Brain microvascular endothelial cell (primary cell): ENCODE measurements at regions not wholly inside any gene's neighbourhood (a gene's known extent, or its start where the extent isn't known, plus 50 kb on each side); places are given as distances from the start of the nearest gene placed in this dataset.

Experiments
- DNase-seq: peaks from one replicate; pipeline ENCODE4 v3.0.0-alpha.2; 2020
- H3K27ac ChIP-seq: fragments of 250-450 bp; sonication (Bioruptor Pico); 2 replicates; pipeline ENCODE4 v1.5.1; 2020; ENCODE audit warnings: mild to moderate bottlenecking, moderate library complexity
- H3K27me3 ChIP-seq: fragments of 250-450 bp; sonication (Bioruptor Pico); replicated peaks from 2 replicates; pipeline ENCODE4 v1.5.1; 2020; ENCODE audit warnings: mild to moderate bottlenecking
- H3K36me3 ChIP-seq: fragments of 250-450 bp; sonication (Bioruptor Pico); replicated peaks from 2 replicates; pipeline ENCODE4 v1.5.1; 2020; ENCODE audit warnings: mild to moderate bottlenecking
- H3K4me3 ChIP-seq: 2 replicates; pipeline ENCODE4 v1.5.1; 2011; ENCODE audit warnings: low read depth, mild to moderate bottlenecking, control low read depth, low read length, moderate library complexity
- in situ Hi-C: cut with HindIII; loops from 2 replicates; pipeline ENCODE4 v1.10.0; 2017; ENCODE audit warnings: low sequenced_read_pairs, low pct_ligation_motif_present
- TF ChIP-seq, protein P1 (sequence below): IDR thresholded peaks from 2 replicates; pipeline ENCODE4 v1.5.1; 2011; ENCODE audit warnings: low read depth, mild to moderate bottlenecking, moderate library complexity, low read length, control low read depth, inconsistent platforms; ENCODE audit errors: missing control alignments

GRCh38 chr6:169959136-169960002 lies 207.9 kb downstream of the ERMARD start:
- Histone ChIP-seq H3K36me3 (no peaks in the 10 kb centered on the region), H3K27ac (no peak overlapping the region), H3K4me3 (no peak overlapping the region), H3K27me3 (no peaks in the 10 kb centered on the region)
- DNase-seq = no peak
- TF ChIP-seq, protein P1, sequence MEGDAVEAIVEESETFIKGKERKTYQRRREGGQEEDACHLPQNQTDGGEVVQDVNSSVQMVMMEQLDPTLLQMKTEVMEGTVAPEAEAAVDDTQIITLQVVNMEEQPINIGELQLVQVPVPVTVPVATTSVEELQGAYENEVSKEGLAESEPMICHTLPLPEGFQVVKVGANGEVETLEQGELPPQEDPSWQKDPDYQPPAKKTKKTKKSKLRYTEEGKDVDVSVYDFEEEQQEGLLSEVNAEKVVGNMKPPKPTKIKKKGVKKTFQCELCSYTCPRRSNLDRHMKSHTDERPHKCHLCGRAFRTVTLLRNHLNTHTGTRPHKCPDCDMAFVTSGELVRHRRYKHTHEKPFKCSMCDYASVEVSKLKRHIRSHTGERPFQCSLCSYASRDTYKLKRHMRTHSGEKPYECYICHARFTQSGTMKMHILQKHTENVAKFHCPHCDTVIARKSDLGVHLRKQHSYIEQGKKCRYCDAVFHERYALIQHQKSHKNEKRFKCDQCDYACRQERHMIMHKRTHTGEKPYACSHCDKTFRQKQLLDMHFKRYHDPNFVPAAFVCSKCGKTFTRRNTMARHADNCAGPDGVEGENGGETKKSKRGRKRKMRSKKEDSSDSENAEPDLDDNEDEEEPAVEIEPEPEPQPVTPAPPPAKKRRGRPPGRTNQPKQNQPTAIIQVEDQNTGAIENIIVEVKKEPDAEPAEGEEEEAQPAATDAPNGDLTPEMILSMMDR = no peak
- in situ Hi-C loops = no loop called here

- TF ChIP-seq, protein P1 = no peak
- in situ Hi-C loops = no loop called here
- Histone ChIP-seq H3K27ac (no peak overlapping the region), H3K36me3 (no peaks in the 10 kb centered on the region), H3K4me3 (no peak overlapping the region), H3K27me3 (no peaks in the 10 kb centered on the region)
- no peak for DNase-seq
These were observed 207.1 kb downstream of the ERMARD start for GRCh38 chr6:169958510-169958909.

DNA sequence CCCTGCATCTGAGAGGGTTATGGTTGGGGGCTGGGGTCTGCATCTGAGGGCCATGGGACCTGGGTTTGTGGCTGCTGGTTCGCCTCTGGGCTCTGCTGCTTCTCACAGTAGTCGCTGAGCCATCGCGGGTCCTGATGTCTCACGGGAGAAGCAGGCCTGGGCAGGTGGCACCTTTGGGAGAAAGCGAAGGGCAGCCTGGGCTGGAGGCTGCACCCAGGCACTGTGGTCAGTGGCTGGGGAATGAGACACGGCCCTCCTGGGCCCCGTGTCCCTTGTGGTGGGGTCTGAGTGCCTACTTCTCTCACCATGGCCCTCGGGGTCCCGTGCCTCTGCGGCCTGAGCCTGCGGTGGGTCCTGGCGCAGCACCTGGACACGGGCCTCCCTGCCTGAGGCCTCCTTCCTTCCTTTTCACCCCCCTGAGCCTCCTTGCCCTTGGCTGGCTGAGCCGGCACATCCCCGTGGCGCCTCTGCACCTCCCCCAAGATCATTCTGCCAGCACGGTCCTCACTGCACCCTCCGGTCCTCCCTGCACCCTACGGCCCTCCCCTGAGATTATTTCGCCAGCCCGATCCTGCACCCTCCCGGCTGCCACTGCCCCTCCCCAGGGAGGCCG lies 206.0 kb downstream of the ERMARD start:
- Histone ChIP-seq H3K27ac (no peak overlapping the region), H3K36me3 (no peaks in the 10 kb centered on the region), H3K27me3 (no peaks in the 10 kb centered on the region), H3K4me3 (no peak overlapping the region)
- in situ Hi-C loops = no loop called here
- DNase-seq = no peak
- TF ChIP-seq, protein P1 = no peak

GRCh38 chr6:169956580-169956979 lies 205.2 kb downstream of the ERMARD start:
- TF ChIP-seq, protein P1 = no peak
- no peak for DNase-seq

GRCh38 chr6:169955731-169956437 lies 204.5 kb downstream of the ERMARD start:
- no peak overlapping the region for H3K4me3 ChIP-seq
- in situ Hi-C loops = no loop called here
- TF ChIP-seq, protein P1 = no peak
- H3K36me3 ChIP-seq = no peaks in the 10 kb centered on the region
- H3K27ac ChIP-seq = no peak overlapping the region
- H3K27me3 ChIP-seq = no peaks in the 10 kb centered on the region
- DNase-seq = no peak

More at GRCh38 chr6:169956580-169956979, 205.2 kb downstream of the ERMARD start:
- Histone ChIP-seq H3K27ac (no peak overlapping the region), H3K27me3 (no peaks in the 10 kb centered on the region), H3K36me3 (no peaks in the 10 kb centered on the region), H3K4me3 (no peak overlapping the region)
- in situ Hi-C loops = no loop called here
